HL-60 (cell line): ENCODE measurements at regions not wholly inside any gene's neighbourhood (a gene's known extent, or its start where the extent isn't known, plus 50 kb on each side); places are given as distances from the start of the nearest gene placed in this dataset.

ENCODE experiments used
- DNase-seq, 2 experiments: peaks; one replicate each; pipeline ENCODE4 v3.0.0-alpha.2; 2010 to 2020; ENCODE audit warnings: low read depth in 1 of 2, low spot score in 1 of 2
- H3K27ac ChIP-seq: fragments of 250-450 bp; sonication (Bioruptor Pico); replicated peaks from 2 replicates; pipeline ENCODE4 v1.5.1; 2020; ENCODE audit warnings: mild to moderate bottlenecking, moderate library complexity
- H3K27me3 ChIP-seq: fragments of 250-450 bp; sonication (Bioruptor Pico); 2 replicates; pipeline ENCODE4 v1.5.1; 2021; ENCODE audit warnings: mild to moderate bottlenecking, moderate library complexity; ENCODE audit not compliant: insufficient read depth, poor library complexity, severe bottlenecking
- H3K4me3 ChIP-seq: replicated peaks from 2 replicates; pipeline ENCODE4 v1.5.1; 2011; ENCODE audit warnings: mild to moderate bottlenecking, control low read depth, low read length; ENCODE audit not compliant: insufficient read depth
- CTCF ChIP-seq: IDR thresholded peaks from one replicate; pipeline ENCODE4 v1.5.1; 2011; ENCODE audit warnings: low read length, control low read depth, inconsistent platforms; ENCODE audit not compliant: insufficient read depth
- GABPA ChIP-seq: IDR thresholded peaks from 2 replicates; pipeline ENCODE4 v1.6.1; 2012; ENCODE audit warnings: low read depth
- POLR2AphosphoS5 ChIP-seq: IDR thresholded peaks from 2 replicates; pipeline ENCODE4 v1.6.1; 2012; ENCODE audit warnings: low read depth
- REST ChIP-seq: IDR thresholded peaks from 2 replicates; pipeline ENCODE4 v1.6.1; 2012; ENCODE audit warnings: low read depth; ENCODE audit not compliant: insufficient replicate concordance
- SPI1 ChIP-seq: IDR thresholded peaks from 2 replicates; pipeline ENCODE4 v1.6.1; 2012; ENCODE audit warnings: low read depth, mild to moderate bottlenecking, borderline replicate concordance

- DNase-seq: no peak
- TF ChIP-seq REST: no peak
- no peak for TF ChIP-seq GABPA
- no peak for TF ChIP-seq SPI1
- no peak for TF ChIP-seq CTCF
- TF ChIP-seq POLR2AphosphoS5: no peak
- Histone ChIP-seq H3K4me3 (no peak overlapping the region), H3K27ac (no peak overlapping the region), H3K27me3 (no peaks in the 10 kb centered on the region)
Measured at GRCh38 chr21:28822486-28823335, 170.0 kb downstream of the LTN1 start.

- TF ChIP-seq REST (no peak), POLR2AphosphoS5 (no peak), SPI1 (no peak), CTCF (no peak), GABPA (no peak)
- DNase-seq: no peak
- H3K4me3 ChIP-seq: no peak overlapping the region
- H3K27me3 ChIP-seq: no peaks in the 10 kb centered on the region
- no peak overlapping the region for H3K27ac ChIP-seq
Measured at GRCh38 chr21:28822123-28822399, 170.6 kb downstream of the LTN1 start.

GRCh38 chr21:28821276-28822122, 171.2 kb downstream of the LTN1 start:
- no peak for DNase-seq
- Histone ChIP-seq H3K27ac (no peak overlapping the region), H3K27me3 (no peaks in the 10 kb centered on the region), H3K4me3 (no peak overlapping the region)
- no peak for TF ChIP-seq SPI1
- TF ChIP-seq REST: no peak
- TF ChIP-seq POLR2AphosphoS5: no peak
- no peak for TF ChIP-seq CTCF
- no peak for TF ChIP-seq GABPA
